GM12891 (cell line): ENCODE measurements at regions not wholly inside any gene's neighbourhood (a gene's known extent, or its start where the extent isn't known, plus 50 kb on each side); places are given as distances from the start of the nearest gene placed in this dataset.

Source experiments
- DNase-seq: peaks from one replicate; pipeline ENCODE4 v3.0.0; 2011; ENCODE audit warnings: low spot score; ENCODE audit not compliant: insufficient read length
- FAIRE-seq: peaks from 2 replicates; lab custom pipeline; 2011; peaks lifted over from hg19 to GRCh38; lab: Jason Lieb, UNC
- PAX5 ChIP-seq: IDR thresholded peaks from 2 replicates; pipeline ENCODE4 v1.6.1; 2011; ENCODE audit warnings: low read length, moderate library complexity, mild to moderate bottlenecking; ENCODE audit not compliant: insufficient read depth, severe bottlenecking
- POLR2A ChIP-seq: IDR thresholded peaks from 2 replicates; pipeline ENCODE4 v1.6.1; 2011; ENCODE audit warnings: low read depth, low read length, control low read depth
- POLR2AphosphoS5 ChIP-seq: IDR thresholded peaks from 2 replicates; pipeline ENCODE4 v1.6.1; 2011; ENCODE audit warnings: low read depth, low read length, control low read depth
- POU2F2 ChIP-seq: IDR thresholded peaks from 2 replicates; pipeline ENCODE4 v1.6.1; 2011; ENCODE audit warnings: low read depth, mild to moderate bottlenecking, control low read depth, low read length, moderate library complexity
- SPI1 ChIP-seq: IDR thresholded peaks from 2 replicates; pipeline ENCODE4 v1.6.1; 2011; ENCODE audit warnings: low read depth, low read length, control low read depth
- TAF1 ChIP-seq: IDR thresholded peaks from 2 replicates; pipeline ENCODE4 v1.6.1; 2011; ENCODE audit warnings: low read depth, low read length, control low read depth

- FAIRE-seq: no peak
Measured at GRCh38 chr9:73824671-73825070, 672.5 kb upstream of the RORB start.

GRCh38 chr9:73838871-73839270 lies 658.3 kb upstream of the RORB start:
- DNase-seq (no peak), FAIRE-seq (no peak)
- no peak for TF ChIP-seq SPI1
- no peak for TF ChIP-seq POLR2AphosphoS5
- TF ChIP-seq TAF1: no peak
- no peak for TF ChIP-seq POLR2A
- no peak for TF ChIP-seq PAX5
- TF ChIP-seq POU2F2: no peak

More at GRCh38 chr9:73824671-73825070, 672.5 kb upstream of the RORB start:
- TF ChIP-seq PAX5 (no peak), POLR2A (no peak), POU2F2 (no peak), POLR2AphosphoS5 (no peak), TAF1 (no peak), SPI1 (no peak)
- no peak for DNase-seq

- FAIRE-seq: no peak
- DNase-seq: no peak
- TF ChIP-seq PAX5 (no peak), TAF1 (no peak), SPI1 (no peak), POLR2A (no peak), POU2F2 (no peak), POLR2AphosphoS5 (no peak)
Measured at GRCh38 chr9:73839471-73839870, 657.7 kb upstream of the RORB start.

GRCh38 chr9:73841018-73841417 lies 656.1 kb upstream of the RORB start:
- DNase-seq (no peak), FAIRE-seq (no peak)

GRCh38 chr9:73844135-73844534 lies 653.0 kb upstream of the RORB start:
- TF ChIP-seq POLR2A: no peak
- no peak for TF ChIP-seq SPI1
- TF ChIP-seq PAX5: no peak
- no peak for TF ChIP-seq TAF1
- TF ChIP-seq POU2F2: no peak
- TF ChIP-seq POLR2AphosphoS5: no peak
- DNase-seq (no peak), FAIRE-seq (no peak)

More at GRCh38 chr9:73841018-73841417, 656.1 kb upstream of the RORB start:
- TF ChIP-seq PAX5: no peak
- no peak for TF ChIP-seq POLR2A
- TF ChIP-seq TAF1: no peak

- no peak for FAIRE-seq
- peak; percentile 77 for TF ChIP-seq SPI1
- no peak for TF ChIP-seq PAX5
Measured at GRCh38 chr9:73845539-73845938, 651.6 kb upstream of the RORB start.

GRCh38 chr9:73845954-73846690 lies 651.0 kb upstream of the RORB start:
- TF ChIP-seq POU2F2 (no peak), TAF1 (no peak), POLR2AphosphoS5 (no peak), PAX5 (no peak), POLR2A (no peak), SPI1 (no peak)
- DNase-seq (no peak), FAIRE-seq (no peak)

More at GRCh38 chr9:73845539-73845938, 651.6 kb upstream of the RORB start:
- DNase-seq: no peak

GRCh38 chr9:73847536-73847935 lies 649.6 kb upstream of the RORB start:
- DNase-seq: no peak
- no peak for TF ChIP-seq PAX5
- TF ChIP-seq SPI1: no peak
- no peak for TF ChIP-seq TAF1
- no peak for TF ChIP-seq POU2F2
- TF ChIP-seq POLR2A: no peak
- TF ChIP-seq POLR2AphosphoS5: no peak

GRCh38 chr9:73853549-73853948 lies 643.6 kb upstream of the RORB start:
- DNase-seq: no peak
- no peak for TF ChIP-seq SPI1
- no peak for TF ChIP-seq POLR2A
- no peak for TF ChIP-seq POU2F2
- TF ChIP-seq TAF1: no peak
- no peak for TF ChIP-seq POLR2AphosphoS5
- TF ChIP-seq PAX5: no peak
- FAIRE-seq: no peak

More at GRCh38 chr9:73847536-73847935, 649.6 kb upstream of the RORB start:
- FAIRE-seq: no peak

GRCh38 chr9:73855206-73855605 lies 641.9 kb upstream of the RORB start:
- DNase-seq (no peak), FAIRE-seq (no peak)
- TF ChIP-seq PAX5 (no peak), SPI1 (no peak)
